ENCODE measurements at regions not wholly inside any gene's neighbourhood (a gene's known extent, or its start where the extent isn't known, plus 50 kb on each side); places are given as distances from the start of the nearest gene placed in this dataset.

- DNase-seq = no peak
Observed at GRCh38 chr10:111203615-111204014, 126.8 kb downstream of the ADRA2A start.

- no peak for DNase-seq
Observed at GRCh38 chr10:111204838-111205237, 128.0 kb downstream of the ADRA2A start.

DNA sequence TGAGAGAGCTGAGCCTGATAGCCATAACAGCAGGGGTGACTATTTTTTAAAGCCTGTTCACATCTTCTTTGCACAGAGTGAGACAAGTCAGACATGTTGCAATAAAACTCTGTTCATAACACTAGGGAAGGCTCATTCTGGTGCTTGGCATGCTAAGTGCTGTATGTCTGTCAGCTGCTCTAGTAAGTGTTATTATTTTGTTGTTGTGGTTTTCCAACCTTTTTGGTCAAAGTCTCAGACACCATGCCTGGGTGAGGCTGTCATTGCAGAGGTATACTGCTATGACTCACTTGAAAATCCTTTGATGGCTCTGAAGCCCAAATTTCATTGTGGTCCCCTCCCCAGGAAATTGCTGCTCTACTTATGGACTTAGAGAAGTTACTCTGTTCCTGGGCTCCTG is 129.7 kb downstream of the ADRA2A start:
- DNase-seq = no peak

DNA sequence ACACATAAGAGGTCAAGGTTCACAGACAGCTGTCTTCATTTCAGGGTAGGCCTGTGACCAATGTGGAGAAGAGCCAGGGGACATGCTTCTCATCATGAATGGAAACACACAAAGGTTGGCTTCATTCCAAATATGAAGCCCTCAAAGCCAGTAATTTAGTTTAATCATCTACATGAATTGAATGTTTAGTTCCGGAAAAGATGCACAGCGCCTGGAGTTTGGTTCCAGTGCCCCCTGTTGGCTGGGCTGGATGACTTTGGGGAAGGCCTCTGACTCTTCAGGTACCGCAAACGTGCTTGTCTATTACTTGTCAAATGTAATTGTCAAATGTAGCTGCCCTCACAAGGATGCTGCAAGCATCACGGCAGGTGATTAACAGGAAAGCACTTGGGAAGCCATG is 130.7 kb downstream of the ADRA2A start:
- DNase-seq = peak in 1 of 2 donors; percentile 9

- no peak for DNase-seq
Observed at GRCh38 chr10:111208951-111209350, 132.1 kb downstream of the ADRA2A start.

- DNase-seq = no peak
Observed at GRCh38 chr10:111209692-111210091, 132.9 kb downstream of the ADRA2A start.

DNA sequence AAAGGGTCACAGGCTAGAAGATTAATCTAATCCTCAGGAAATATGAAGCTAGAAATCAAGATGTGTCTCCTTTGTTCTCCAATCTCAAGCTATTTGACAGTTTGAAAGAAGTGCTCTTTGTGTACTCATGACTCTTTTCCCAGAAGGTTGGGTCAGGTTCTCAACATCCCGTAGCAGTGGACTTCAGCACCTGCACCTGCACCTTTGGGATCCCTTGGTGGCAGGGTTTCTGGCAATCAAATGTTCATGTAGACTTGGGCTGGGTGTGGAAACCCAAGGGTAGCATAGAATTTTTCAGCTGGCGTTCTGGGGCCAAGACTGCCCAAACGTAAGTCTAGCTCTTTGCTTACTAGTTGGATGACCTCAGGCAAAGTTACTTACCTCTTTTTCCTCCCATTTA is 134.4 kb downstream of the ADRA2A start:
- DNase-seq = no peak

- no peak for DNase-seq
Observed at GRCh38 chr10:111211706-111212105, 134.9 kb downstream of the ADRA2A start.

- DNase-seq = no peak
Observed at GRCh38 chr10:111221682-111222480, 145.1 kb downstream of the ADRA2A start.

DNA sequence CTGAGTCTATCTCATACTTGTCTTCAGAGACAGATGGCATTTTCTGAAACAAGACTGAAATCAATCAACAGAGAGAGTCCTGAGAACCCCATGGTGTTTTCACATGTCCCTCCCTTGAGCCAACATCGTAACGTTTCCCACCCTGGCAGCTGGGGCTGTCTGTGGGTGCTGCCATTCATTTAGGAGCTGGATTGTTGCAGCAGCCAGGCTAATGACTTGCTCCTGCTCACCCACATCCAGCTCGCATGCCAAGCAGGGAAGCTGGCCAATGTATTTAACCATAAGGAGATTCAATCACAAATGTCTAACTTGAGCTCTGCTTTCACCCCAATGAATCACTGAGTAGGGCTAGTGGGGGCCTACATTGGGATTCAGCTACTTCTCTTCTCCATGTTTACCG is 146.1 kb downstream of the ADRA2A start:
- DNase-seq = no peak

DNA sequence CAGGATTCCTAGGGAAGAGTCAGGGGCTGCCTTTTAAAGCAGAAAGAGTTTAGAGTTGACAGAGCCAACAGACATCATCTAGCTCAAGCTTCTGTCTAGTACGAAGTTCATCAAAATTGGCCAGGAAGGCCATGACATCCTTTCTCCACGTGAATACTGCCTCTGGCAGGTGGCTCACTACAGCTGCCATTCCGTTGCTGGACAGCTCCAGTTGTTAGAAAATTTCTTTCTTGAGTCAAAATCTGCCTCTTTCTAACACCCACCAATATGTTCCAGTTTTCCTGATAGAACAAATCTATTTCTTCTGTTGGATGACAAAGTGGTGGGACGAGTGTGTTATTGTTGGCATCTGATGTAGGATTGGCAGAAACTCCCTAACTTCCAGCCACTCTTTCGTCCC is 154.9 kb downstream of the ADRA2A start:
- DNase-seq = no peak

DNA sequence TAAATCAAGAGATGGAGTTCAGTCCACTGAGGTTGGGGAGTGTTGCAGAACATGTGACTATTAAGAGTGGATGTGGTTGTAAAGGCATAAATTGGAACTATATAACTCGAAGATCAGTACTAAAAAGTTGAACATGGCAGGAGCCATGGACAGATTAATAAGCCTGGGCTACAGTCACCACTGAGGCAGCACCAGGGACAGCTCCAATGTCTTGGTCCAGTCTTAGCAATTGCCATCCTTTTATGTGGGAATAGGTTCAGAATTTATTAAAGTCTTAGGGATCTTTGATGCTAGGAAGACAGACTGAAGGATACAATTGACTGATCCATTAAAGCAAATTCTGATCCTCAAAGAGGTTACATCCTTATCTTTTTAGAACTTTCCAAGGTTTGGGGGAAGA is 156.6 kb downstream of the ADRA2A start:
- no peak for DNase-seq

DNA sequence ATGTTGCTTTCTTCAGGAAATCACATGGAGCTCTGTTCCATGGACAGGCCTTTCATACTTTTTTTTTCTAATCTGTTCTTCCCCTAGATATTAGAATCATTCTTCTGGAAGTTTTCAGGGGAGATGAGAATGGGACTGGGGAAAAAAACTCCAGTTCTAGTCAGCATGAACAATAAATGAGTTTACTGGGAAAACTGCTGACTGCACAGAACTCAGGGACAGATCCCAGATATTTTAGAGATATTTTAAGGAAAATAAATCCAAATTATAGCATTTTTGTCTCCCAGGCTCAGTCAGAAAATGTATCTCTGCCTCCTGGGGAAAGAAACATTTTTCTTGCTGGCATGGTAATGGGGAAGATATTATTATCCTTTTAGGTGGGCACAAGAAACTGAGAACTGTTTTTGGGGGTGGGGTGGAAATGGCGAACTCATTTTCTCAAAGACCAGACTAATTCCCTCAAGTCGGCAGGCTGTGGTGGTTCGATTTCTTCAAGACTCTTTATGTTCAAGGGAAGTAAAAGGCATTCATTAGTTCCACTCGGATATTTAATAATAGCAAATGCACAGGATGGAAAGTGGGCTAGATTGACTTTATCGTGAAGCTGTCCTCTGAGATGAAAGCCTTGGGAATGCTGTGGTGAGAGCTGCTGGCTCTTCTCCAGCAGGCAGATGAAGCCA is 157.5 kb downstream of the ADRA2A start:
- DNase-seq = no peak

DNA sequence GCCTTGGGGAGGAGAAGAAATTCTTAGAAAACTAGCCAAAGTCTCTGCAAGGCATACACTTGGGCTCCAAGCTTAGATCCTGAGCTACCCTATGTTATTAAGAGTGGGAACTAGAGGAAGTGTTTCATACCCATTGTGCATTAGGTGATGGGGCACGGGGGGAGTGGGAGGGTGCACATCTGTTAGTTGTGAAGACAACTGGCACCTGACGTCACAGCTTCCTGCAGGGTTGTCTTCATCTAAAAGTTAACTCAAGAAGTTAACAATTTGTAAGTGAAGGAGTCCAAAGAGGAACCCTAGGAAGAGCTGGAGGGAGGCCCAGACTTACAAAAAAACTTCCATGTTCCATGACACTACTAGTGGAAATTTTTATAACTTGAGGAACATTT is 158.1 kb downstream of the ADRA2A start:
- no peak for DNase-seq

GRCh38 chr10:111240348-111240747 is 163.5 kb downstream of the ADRA2A start:
- DNase-seq = no peak

GRCh38 chr10:111243126-111243525 is 166.3 kb downstream of the ADRA2A start:
- DNase-seq = no peak

DNA sequence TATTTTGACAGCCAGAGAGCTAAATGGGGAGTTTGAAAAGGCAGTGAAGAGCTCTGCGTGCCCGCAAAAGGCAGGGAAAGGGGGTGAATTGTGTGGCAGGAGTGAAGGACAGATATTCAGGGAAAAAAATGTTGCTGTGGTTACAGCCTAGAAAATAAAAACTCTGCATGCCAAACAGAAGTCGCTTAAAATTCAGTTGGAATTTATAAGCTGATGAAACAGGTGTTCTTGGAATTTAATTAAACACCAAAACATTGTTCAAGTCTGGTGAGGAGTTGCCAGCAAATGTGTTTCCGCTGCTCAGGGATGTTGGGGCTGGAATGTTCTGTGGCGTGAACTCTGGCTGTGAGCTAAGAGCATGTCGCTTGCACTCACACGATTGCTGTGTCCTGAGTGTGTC is 169.3 kb downstream of the ADRA2A start:
- DNase-seq = no peak

DNA sequence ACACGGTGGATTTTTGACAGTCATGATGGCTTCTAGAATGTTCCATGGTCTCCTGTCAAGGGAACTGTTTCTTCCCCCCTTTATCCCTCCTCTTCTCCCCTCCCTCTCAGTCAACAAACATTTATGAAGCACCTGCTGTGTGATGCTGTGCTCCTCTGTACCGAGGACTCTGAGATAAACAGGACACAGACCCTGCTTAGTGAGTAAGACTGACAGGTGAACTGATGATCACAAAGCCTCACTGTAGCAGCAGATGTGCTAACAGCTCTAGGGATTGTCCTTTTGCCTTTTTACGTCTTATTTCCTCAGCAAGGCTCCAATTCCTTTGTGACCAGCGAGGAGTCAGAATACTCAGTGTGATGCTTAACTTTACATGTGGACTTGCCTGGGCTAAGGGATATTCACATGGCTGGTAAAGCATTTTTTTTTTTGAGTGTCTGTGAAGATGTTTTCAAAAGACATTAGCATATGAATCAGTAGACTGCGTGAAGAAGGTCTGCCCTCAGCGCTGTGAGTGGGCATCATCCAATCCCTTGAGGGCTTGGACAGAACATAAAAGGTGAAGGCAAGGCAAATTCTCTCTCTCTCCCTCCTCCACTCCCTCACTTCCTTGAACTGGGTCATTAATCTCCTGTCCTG is 170.1 kb downstream of the ADRA2A start:
- DNase-seq = no peak

GRCh38 chr10:111247781-111248389 is 171.1 kb downstream of the ADRA2A start:
- no peak for DNase-seq

GRCh38 chr10:111249925-111250324 is 173.1 kb downstream of the ADRA2A start:
- DNase-seq = no peak

DNA sequence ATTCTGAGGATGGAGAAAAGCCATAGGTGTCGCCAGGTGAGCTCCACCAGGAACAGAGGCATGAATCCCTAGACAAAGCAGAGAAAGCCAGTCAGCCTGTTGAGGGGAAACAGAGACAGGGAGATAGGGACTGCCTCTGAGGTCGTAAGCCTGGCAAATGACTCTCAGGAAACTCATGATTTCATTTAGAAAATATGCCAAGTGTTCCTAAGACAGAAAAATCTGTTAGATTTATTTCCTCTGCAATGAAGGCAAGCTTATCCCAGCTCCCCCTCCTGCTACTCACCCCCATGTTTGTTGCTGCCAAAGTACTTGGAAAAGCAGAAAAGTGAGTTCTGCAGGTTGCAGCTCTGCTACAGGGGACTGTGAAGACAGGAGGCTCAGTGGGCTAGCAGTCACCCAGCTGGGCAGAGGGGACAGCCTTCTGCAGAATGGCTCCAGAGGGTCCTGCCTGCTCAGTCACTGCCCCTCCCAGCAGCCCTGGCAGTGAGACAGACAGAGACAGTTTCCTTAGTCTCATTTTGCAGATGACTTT is 184.3 kb downstream of the ADRA2A start:
- DNase-seq = no peak

DNA sequence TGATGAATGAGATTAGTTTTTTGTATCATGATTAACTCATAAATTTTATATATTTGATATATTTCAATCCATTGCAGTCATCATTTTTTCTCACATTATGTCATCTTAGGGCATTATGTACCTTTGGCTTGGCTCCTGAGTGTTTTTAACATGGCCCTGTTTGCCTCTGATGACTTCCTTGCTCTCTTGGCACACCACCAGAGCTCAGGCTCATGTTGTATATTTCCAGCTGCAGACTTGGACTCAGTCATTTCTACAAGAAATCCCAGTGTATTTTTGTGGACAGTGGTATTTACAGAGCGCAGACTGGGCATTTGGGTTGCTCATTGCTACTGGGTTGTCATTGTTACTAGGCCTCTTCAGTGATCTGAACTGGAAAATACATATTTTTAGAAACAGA is 188.5 kb downstream of the ADRA2A start:
- no peak for DNase-seq

- no peak for DNase-seq
Observed at GRCh38 chr10:111266165-111266564, 189.3 kb downstream of the ADRA2A start.
